SW480 (cell line): ENCODE measurements at regions not wholly inside any gene's neighbourhood (a gene's known extent, or its start where the extent isn't known, plus 50 kb on each side); places are given as distances from the start of the nearest gene placed in this dataset.

Source experiments
- DNase-seq: peaks from one replicate; pipeline ENCODE4 v3.0.0-alpha.2; 2016; ENCODE audit warnings: low spot score

GRCh38 chr14:97866664-97867063 is 1069.5 kb downstream of the VRK1 start:
- DNase-seq, result no peak

- no peak for DNase-seq
These were observed 1076.1 kb downstream of the VRK1 start for GRCh38 chr14:97873291-97873690.

- DNase-seq, result no peak
These were observed 1077.2 kb downstream of the VRK1 start for GRCh38 chr14:97874394-97874793.

GRCh38 chr14:97878206-97878605 is 1081.0 kb downstream of the VRK1 start:
- no peak for DNase-seq

GRCh38 chr14:97878727-97879126 is 1081.5 kb downstream of the VRK1 start:
- no peak for DNase-seq

- no peak for DNase-seq
These were observed 1090.5 kb downstream of the VRK1 start for GRCh38 chr14:97887690-97888089.

- no peak for DNase-seq
These were observed 1091.1 kb downstream of the VRK1 start for GRCh38 chr14:97888331-97888730.

GRCh38 chr14:97891515-97891914 is 1094.3 kb downstream of the VRK1 start:
- DNase-seq, result no peak

GRCh38 chr14:97894552-97894951 is 1097.4 kb downstream of the VRK1 start:
- DNase-seq, result no peak

GRCh38 chr14:97900196-97900854 is 1103.1 kb downstream of the VRK1 start:
- DNase-seq, result no peak

GRCh38 chr14:97902630-97903029 is 1105.4 kb downstream of the VRK1 start:
- DNase-seq, result no peak

- no peak for DNase-seq
These were observed 1106.6 kb downstream of the VRK1 start for GRCh38 chr14:97903821-97904220.

- no peak for DNase-seq
These were observed 1115.0 kb downstream of the VRK1 start for GRCh38 chr14:97912217-97912616.

- DNase-seq, result no peak
These were observed 1118.9 kb downstream of the VRK1 start for GRCh38 chr14:97916100-97916499.

GRCh38 chr14:97916669-97917568 is 1119.7 kb downstream of the VRK1 start:
- DNase-seq, result no peak

- DNase-seq, result peak; percentile 3
These were observed 1123.0 kb downstream of the VRK1 start for GRCh38 chr14:97920201-97920600.

- DNase-seq, result no peak
These were observed 1124.1 kb downstream of the VRK1 start for GRCh38 chr14:97921296-97921695.

- DNase-seq, result no peak
These were observed 1127.9 kb downstream of the VRK1 start for GRCh38 chr14:97924922-97925613.

- DNase-seq, result no peak
These were observed 1133.0 kb downstream of the VRK1 start for GRCh38 chr14:97930166-97930565.

- DNase-seq, result no peak
These were observed 1134.1 kb downstream of the VRK1 start for GRCh38 chr14:97931273-97931672.

- no peak for DNase-seq
These were observed 1145.7 kb downstream of the VRK1 start for GRCh38 chr14:97942921-97943320.

GRCh38 chr14:97943619-97944018 is 1146.4 kb downstream of the VRK1 start:
- no peak for DNase-seq

- DNase-seq, result no peak
These were observed 1147.2 kb downstream of the VRK1 start for GRCh38 chr14:97944380-97944779.
